ENCODE measurements at regions not wholly inside any gene's neighbourhood (a gene's known extent, or its start where the extent isn't known, plus 50 kb on each side); places are given as distances from the start of the nearest gene placed in this dataset.

DNA sequence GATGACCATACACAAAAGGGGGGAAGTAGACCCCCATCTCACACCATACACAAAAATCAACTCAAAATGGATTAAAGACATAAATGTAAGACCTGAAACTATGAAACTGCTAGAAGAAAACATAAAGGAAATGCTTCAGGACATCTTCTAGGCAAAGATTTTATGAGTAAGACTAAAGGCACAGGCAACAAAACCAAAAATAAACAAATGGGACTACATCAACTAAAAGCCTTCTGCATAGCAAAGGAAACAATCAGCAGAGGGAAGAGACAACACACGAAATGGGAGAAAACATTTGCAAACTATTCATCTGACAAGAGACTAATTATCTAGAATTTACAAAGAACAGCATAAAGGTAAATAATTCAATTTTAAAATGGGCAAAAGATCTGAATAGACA lies 152.1 kb downstream of the AXIN2 start:
- TF ChIP-seq, protein P1, sequence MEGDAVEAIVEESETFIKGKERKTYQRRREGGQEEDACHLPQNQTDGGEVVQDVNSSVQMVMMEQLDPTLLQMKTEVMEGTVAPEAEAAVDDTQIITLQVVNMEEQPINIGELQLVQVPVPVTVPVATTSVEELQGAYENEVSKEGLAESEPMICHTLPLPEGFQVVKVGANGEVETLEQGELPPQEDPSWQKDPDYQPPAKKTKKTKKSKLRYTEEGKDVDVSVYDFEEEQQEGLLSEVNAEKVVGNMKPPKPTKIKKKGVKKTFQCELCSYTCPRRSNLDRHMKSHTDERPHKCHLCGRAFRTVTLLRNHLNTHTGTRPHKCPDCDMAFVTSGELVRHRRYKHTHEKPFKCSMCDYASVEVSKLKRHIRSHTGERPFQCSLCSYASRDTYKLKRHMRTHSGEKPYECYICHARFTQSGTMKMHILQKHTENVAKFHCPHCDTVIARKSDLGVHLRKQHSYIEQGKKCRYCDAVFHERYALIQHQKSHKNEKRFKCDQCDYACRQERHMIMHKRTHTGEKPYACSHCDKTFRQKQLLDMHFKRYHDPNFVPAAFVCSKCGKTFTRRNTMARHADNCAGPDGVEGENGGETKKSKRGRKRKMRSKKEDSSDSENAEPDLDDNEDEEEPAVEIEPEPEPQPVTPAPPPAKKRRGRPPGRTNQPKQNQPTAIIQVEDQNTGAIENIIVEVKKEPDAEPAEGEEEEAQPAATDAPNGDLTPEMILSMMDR (IDR thresholded peaks at IDR 0.05) = no peak
- no peak for TF ChIP-seq POLR2A (IDR thresholded peaks at IDR 0.05)
